ENCODE measurements at regions not wholly inside any gene's neighbourhood (a gene's known extent, or its start where the extent isn't known, plus 50 kb on each side); places are given as distances from the start of the nearest gene placed in this dataset.

DNA sequence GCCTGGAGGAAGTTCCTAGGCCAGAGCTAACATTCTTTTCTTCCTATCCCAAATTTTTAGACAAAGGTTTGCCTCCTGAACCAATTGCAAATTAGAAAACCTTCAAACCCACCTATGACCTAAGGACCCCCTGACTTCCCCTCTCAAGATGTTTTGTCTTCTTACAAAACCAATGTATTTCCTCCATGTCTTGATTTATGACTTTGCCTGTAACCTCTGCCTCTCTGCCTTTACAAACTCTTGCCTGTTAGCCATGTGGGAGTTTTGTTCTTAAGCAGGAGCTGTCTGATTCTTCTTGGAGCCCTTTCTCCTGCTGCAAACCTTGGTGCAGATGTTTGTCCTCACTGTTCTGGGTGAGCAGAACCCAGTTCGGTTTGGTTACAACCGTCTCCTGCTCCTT lies 222.3 kb upstream of the BOD1L1 start:
- Mint-ChIP-seq H3K4me3 (no peak overlapping the region), H3K36me3 (ENCODE audit: low read depth) (peaks cover 5% of the 10 kb centered on the region), H3K4me1 (peaks cover 29% of the 10 kb centered on the region), H3K9me3 (peaks cover 6% of the 10 kb centered on the region), H3K27ac (ENCODE audit: unreplicated experiment) (peak overlapping the region; percentile 78), H3K27me3 (ENCODE audit: low read depth) (no peaks in the 10 kb centered on the region)
- no peak for DNase-seq (ENCODE audit: low read depth, low spot score)
- TF ChIP-seq, protein P1, sequence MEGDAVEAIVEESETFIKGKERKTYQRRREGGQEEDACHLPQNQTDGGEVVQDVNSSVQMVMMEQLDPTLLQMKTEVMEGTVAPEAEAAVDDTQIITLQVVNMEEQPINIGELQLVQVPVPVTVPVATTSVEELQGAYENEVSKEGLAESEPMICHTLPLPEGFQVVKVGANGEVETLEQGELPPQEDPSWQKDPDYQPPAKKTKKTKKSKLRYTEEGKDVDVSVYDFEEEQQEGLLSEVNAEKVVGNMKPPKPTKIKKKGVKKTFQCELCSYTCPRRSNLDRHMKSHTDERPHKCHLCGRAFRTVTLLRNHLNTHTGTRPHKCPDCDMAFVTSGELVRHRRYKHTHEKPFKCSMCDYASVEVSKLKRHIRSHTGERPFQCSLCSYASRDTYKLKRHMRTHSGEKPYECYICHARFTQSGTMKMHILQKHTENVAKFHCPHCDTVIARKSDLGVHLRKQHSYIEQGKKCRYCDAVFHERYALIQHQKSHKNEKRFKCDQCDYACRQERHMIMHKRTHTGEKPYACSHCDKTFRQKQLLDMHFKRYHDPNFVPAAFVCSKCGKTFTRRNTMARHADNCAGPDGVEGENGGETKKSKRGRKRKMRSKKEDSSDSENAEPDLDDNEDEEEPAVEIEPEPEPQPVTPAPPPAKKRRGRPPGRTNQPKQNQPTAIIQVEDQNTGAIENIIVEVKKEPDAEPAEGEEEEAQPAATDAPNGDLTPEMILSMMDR (conservative IDR thresholded peaks at IDR 0.05) = no peak

- no peaks in the 10 kb centered on the region for H3K27me3 Mint-ChIP-seq (ENCODE audit: low read depth)
- peaks cover 6% of the 10 kb centered on the region for H3K9me3 Mint-ChIP-seq
- peaks cover 17% of the 10 kb centered on the region for H3K4me1 Mint-ChIP-seq
- no peak overlapping the region for H3K4me3 Mint-ChIP-seq
- TF ChIP-seq, protein P1 (conservative IDR thresholded peaks at IDR 0.05) = no peak
- H3K36me3 Mint-ChIP-seq (ENCODE audit: low read depth) = peaks cover 5% of the 10 kb centered on the region
- H3K27ac Mint-ChIP-seq (ENCODE audit: unreplicated experiment) = no peak overlapping the region
- no peak for DNase-seq (ENCODE audit: low read depth, low spot score)
Measured at GRCh38 chr4:13851085-13851940, 223.8 kb upstream of the BOD1L1 start.

GRCh38 chr4:13852411-13852810 lies 224.9 kb upstream of the BOD1L1 start:
- H3K4me1 Mint-ChIP-seq = peaks cover 12% of the 10 kb centered on the region
- peaks cover 6% of the 10 kb centered on the region for H3K9me3 Mint-ChIP-seq
- no peak overlapping the region for H3K4me3 Mint-ChIP-seq
- DNase-seq (ENCODE audit: low read depth, low spot score) = no peak
- no peak overlapping the region for H3K27ac Mint-ChIP-seq (ENCODE audit: unreplicated experiment)
- H3K36me3 Mint-ChIP-seq (ENCODE audit: low read depth) = peaks cover 5% of the 10 kb centered on the region
- H3K27me3 Mint-ChIP-seq (ENCODE audit: low read depth) = no peaks in the 10 kb centered on the region
- TF ChIP-seq, protein P1 (conservative IDR thresholded peaks at IDR 0.05) = no peak

DNA sequence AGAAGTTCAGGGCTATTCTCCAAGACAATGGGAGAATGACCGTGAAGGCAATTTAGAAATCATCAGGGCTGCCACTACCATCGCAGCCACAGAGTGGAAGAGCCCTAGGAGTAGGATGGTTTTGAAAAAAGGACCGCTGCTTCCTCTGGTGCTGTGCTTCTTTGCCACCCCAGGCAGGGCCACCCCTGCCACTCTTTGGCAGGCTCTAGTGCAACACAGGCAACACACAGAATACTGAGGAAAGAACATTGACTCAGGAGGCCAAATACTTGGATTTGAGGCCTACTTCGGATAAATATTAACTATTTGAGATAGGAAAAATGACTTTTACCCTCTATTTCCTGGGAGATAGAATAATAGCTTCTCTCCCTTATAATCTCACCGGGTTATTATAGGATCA lies 228.9 kb upstream of the BOD1L1 start:
- no peak overlapping the region for H3K27ac Mint-ChIP-seq (ENCODE audit: unreplicated experiment)
- peaks cover 10% of the 10 kb centered on the region for H3K4me1 Mint-ChIP-seq
- TF ChIP-seq, protein P1 (conservative IDR thresholded peaks at IDR 0.05) = no peak

GRCh38 chr4:13857397-13857796 lies 229.9 kb upstream of the BOD1L1 start:
- Mint-ChIP-seq H3K36me3 (ENCODE audit: low read depth) (no peaks in the 10 kb centered on the region), H3K4me1 (peaks cover 9% of the 10 kb centered on the region), H3K27ac (ENCODE audit: unreplicated experiment) (no peak overlapping the region), H3K27me3 (ENCODE audit: low read depth) (no peaks in the 10 kb centered on the region), H3K9me3 (peaks cover 8% of the 10 kb centered on the region), H3K4me3 (no peak overlapping the region)
- TF ChIP-seq, protein P1 (conservative IDR thresholded peaks at IDR 0.05) = no peak
- DNase-seq (ENCODE audit: low read depth, low spot score) = no peak

More for the DNA sequence above, 228.9 kb upstream of the BOD1L1 start:
- no peak for DNase-seq (ENCODE audit: low read depth, low spot score)
- H3K36me3 Mint-ChIP-seq (ENCODE audit: low read depth) = no peaks in the 10 kb centered on the region
- no peaks in the 10 kb centered on the region for H3K27me3 Mint-ChIP-seq (ENCODE audit: low read depth)
- H3K9me3 Mint-ChIP-seq = peaks cover 4% of the 10 kb centered on the region
- no peak overlapping the region for H3K4me3 Mint-ChIP-seq
